ENCODE measurements at regions not wholly inside any gene's neighbourhood (a gene's known extent, or its start where the extent isn't known, plus 50 kb on each side); places are given as distances from the start of the nearest gene placed in this dataset.

GRCh38 chr20:52251827-52252226, 60.2 kb upstream of the ZFP64 start:
- TF ChIP-seq POLR2A (IDR thresholded peaks at IDR 0.05; ENCODE audit: low read depth, low read length): no peak
- TF ChIP-seq TAF1 (IDR thresholded peaks at IDR 0.05; ENCODE audit: borderline replicate concordance, low read depth, low read length): no peak
- TF ChIP-seq POLR2AphosphoS5 (IDR thresholded peaks at IDR 0.05; ENCODE audit: low read depth, low read length): no peak

Measured in GM12892 (cell line).